22Rv1 (cell line): ENCODE measurements at regions not wholly inside any gene's neighbourhood (a gene's known extent, or its start where the extent isn't known, plus 50 kb on each side); places are given as distances from the start of the nearest gene placed in this dataset.

ENCODE experiments used
- H3K27ac ChIP-seq: fragments of 450-650 bp; 2 replicates; pipeline ENCODE4 v1.5.1; 2017
- CTCF ChIP-seq: fragments of 450-650 bp; IDR thresholded peaks from 2 replicates; pipeline ENCODE4 v1.5.1; 2017; ENCODE audit warnings: mild to moderate bottlenecking
- ZFX ChIP-seq: fragments of 450-650 bp; IDR thresholded peaks from 2 replicates; pipeline ENCODE4 v1.6.1; 2017; ENCODE audit warnings: antibody characterized with exemption, borderline replicate concordance

GRCh38 chr1:47523835-47524215, 86.0 kb downstream of the FOXD2 start:
- no peak overlapping the region for H3K27ac ChIP-seq
- no peak for TF ChIP-seq ZFX
- TF ChIP-seq CTCF: no peak

GRCh38 chr1:47524272-47524671, 86.4 kb downstream of the FOXD2 start:
- no peak overlapping the region for H3K27ac ChIP-seq
- no peak for TF ChIP-seq ZFX
- TF ChIP-seq CTCF: no peak

- H3K27ac ChIP-seq: no peak overlapping the region
Measured at GRCh38 chr1:47527653-47528272, 89.9 kb downstream of the FOXD2 start.

GRCh38 chr1:47529520-47530098, 91.8 kb downstream of the FOXD2 start:
- TF ChIP-seq CTCF (peak; percentile 60), ZFX (no peak)
- no peak overlapping the region for H3K27ac ChIP-seq

More at GRCh38 chr1:47527653-47528272, 89.9 kb downstream of the FOXD2 start:
- peak; percentile 64 for TF ChIP-seq CTCF
- TF ChIP-seq ZFX: no peak

GRCh38 chr1:47532921-47533792, 95.3 kb downstream of the FOXD2 start:
- no peak for TF ChIP-seq ZFX
- no peak for TF ChIP-seq CTCF
- no peak overlapping the region for H3K27ac ChIP-seq

- TF ChIP-seq ZFX (no peak), CTCF (no peak)
- H3K27ac ChIP-seq: no peak overlapping the region
Measured at GRCh38 chr1:47533793-47534328, 96.0 kb downstream of the FOXD2 start.
